ENCODE measurements at regions not wholly inside any gene's neighbourhood (a gene's known extent, or its start where the extent isn't known, plus 50 kb on each side); places are given as distances from the start of the nearest gene placed in this dataset.

DNA sequence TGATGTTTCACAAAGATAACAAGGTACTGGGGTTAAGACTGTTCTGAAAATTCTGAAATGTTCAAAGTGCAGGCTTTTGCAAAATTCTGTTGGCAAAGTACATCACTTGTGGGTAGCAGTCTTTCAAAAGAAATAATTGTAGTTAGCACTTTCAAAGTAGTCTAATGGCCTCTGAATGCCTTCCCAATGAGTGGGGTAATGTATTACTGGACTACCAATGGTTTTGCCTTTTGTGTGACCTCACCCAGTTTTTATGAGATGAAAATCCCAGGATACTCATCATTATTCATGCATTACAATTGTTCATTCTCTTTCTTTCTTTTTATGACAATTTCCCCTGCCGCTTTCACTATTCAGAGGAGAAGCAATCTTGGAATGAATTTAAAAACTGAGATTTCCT is 686.1 kb downstream of the GLUD2 start:
- TF ChIP-seq, protein P1, sequence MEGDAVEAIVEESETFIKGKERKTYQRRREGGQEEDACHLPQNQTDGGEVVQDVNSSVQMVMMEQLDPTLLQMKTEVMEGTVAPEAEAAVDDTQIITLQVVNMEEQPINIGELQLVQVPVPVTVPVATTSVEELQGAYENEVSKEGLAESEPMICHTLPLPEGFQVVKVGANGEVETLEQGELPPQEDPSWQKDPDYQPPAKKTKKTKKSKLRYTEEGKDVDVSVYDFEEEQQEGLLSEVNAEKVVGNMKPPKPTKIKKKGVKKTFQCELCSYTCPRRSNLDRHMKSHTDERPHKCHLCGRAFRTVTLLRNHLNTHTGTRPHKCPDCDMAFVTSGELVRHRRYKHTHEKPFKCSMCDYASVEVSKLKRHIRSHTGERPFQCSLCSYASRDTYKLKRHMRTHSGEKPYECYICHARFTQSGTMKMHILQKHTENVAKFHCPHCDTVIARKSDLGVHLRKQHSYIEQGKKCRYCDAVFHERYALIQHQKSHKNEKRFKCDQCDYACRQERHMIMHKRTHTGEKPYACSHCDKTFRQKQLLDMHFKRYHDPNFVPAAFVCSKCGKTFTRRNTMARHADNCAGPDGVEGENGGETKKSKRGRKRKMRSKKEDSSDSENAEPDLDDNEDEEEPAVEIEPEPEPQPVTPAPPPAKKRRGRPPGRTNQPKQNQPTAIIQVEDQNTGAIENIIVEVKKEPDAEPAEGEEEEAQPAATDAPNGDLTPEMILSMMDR (IDR thresholded peaks at IDR 0.05) = no peak
- TF ChIP-seq EZH2 (IDR thresholded peaks at IDR 0.05; ENCODE audit: borderline replicate concordance, insufficient read depth, low read depth, low read length, poor library complexity, severe bottlenecking) = no peak

Measured in B cell (primary cell).